Neural cell (in vitro differentiated cells): ENCODE measurements at regions not wholly inside any gene's neighbourhood (a gene's known extent, or its start where the extent isn't known, plus 50 kb on each side); places are given as distances from the start of the nearest gene placed in this dataset.

ENCODE experiments used
- CTCF ChIP-seq: fragments of 450-650 bp; IDR thresholded peaks from 2 replicates; pipeline ENCODE4 v1.5.1; 2014; ENCODE audit warnings: antibody characterized with exemption, mild to moderate bottlenecking, moderate library complexity; ENCODE audit not compliant: poor library complexity, severe bottlenecking
- EP300 ChIP-seq: fragments of 450-650 bp; conservative IDR thresholded peaks from 2 replicates; pipeline ENCODE4 v1.6.1; 2014; ENCODE audit warnings: antibody characterized with exemption, mild to moderate bottlenecking, moderate library complexity; ENCODE audit not compliant: poor library complexity, severe bottlenecking
- RAD21 ChIP-seq: fragments of 450-650 bp; conservative IDR thresholded peaks from 2 replicates; pipeline ENCODE4 v1.6.1; 2014; ENCODE audit warnings: antibody characterized with exemption, mild to moderate bottlenecking, moderate library complexity
- SMC3 ChIP-seq: fragments of 450-650 bp; conservative IDR thresholded peaks from 2 replicates; pipeline ENCODE4 v1.6.1; 2014; ENCODE audit warnings: antibody characterized with exemption, mild to moderate bottlenecking, moderate library complexity; ENCODE audit not compliant: poor library complexity

DNA sequence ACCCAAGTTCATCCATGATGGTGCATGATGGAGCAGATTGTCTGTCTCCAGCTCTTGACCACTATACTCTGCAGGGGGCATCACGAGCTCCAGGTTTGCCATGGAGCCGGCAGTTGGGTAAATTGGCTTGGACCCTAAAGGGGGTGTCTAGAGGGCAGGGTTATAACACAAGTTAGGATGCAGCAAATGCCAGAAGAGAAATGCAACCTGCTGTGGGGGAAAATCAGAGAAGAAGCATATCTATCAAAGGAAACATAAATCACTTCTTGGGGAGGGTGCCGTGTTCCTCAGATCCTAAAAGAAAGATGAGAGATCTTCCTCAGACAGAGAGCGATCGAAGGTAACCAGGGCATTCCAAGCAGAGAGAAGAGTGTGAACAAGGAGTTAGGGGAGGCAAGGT, 334.9 kb downstream of the C12orf75 start:
- TF ChIP-seq EP300 (no peak), SMC3 (no peak), CTCF (no peak), RAD21 (no peak)
